Tibial nerve (tissue), 4 donors: ENCODE measurements at regions not wholly inside any gene's neighbourhood (a gene's known extent, or its start where the extent isn't known, plus 50 kb on each side); places are given as distances from the start of the nearest gene placed in this dataset.
"Not testable (repeated sequence)": the region's sequence is repeated elsewhere in the genome, so short reads cannot be mapped to it uniquely, and the experiment has no call there.

Experiments used
- EP300 ChIP-seq, 2 donors: sonication (generic); formaldehyde crosslinking; IDR thresholded peaks; one replicate each; pipeline ENCODE4 v1.6.1; 2017; ENCODE audit warnings: antibody characterized with exemption in 2 of 2, mild to moderate bottlenecking in 1 of 2
- POLR2A ChIP-seq, 2 donors: fragments of 450-650 bp; IDR thresholded peaks; one replicate each; pipeline ENCODE4 v1.6.1; 2017; ENCODE audit warnings: antibody characterized with exemption in 2 of 2, mild to moderate bottlenecking in 2 of 2, moderate library complexity in 2 of 2
- TF ChIP-seq, protein P1 (sequence below), 5 experiments: fragments of 200-600 bp in 3 of 5; fragments of 450-650 bp in 2 of 5; sonication (generic) in 3 of 5; IDR thresholded peaks; one replicate each; pipeline ENCODE4 v1.5.1; 2016 to 2019; ENCODE audit warnings: antibody characterized with exemption in 5 of 5, mild to moderate bottlenecking in 3 of 5, moderate library complexity in 2 of 5

DNA sequence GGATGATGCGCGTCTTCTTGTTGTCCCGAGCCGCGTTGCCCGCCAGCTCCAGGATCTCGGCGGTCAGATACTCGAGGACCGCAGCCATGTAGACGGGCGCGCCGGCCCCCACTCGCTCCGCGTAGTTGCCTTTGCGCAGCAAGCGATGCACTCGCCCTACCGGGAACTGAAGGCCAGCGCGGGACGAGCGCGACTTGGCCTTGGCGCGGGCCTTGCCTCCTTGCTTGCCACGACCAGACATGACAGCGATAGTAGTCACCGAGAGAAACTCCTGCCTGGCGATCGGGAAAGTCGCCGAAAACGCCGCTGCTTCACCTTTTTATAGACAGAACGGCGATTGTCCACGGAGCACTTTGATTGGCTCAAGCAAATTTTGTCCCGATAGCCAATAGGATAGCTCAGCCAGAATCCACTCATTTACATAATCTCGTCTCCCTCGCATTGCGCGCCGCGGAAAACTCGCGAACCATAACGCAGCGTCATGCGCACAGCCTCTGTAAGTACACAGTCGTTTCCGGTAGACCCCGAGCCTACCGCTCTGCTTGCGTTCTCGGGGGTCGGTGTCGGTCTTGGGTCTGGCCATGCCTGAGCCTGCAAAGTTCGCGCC is 56.8 kb upstream of the BOLA1 start:
- TF ChIP-seq POLR2A, EP300 (IDR thresholded peaks at IDR 0.05): not testable (repeated sequence)
- TF ChIP-seq, protein P1, sequence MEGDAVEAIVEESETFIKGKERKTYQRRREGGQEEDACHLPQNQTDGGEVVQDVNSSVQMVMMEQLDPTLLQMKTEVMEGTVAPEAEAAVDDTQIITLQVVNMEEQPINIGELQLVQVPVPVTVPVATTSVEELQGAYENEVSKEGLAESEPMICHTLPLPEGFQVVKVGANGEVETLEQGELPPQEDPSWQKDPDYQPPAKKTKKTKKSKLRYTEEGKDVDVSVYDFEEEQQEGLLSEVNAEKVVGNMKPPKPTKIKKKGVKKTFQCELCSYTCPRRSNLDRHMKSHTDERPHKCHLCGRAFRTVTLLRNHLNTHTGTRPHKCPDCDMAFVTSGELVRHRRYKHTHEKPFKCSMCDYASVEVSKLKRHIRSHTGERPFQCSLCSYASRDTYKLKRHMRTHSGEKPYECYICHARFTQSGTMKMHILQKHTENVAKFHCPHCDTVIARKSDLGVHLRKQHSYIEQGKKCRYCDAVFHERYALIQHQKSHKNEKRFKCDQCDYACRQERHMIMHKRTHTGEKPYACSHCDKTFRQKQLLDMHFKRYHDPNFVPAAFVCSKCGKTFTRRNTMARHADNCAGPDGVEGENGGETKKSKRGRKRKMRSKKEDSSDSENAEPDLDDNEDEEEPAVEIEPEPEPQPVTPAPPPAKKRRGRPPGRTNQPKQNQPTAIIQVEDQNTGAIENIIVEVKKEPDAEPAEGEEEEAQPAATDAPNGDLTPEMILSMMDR (IDR thresholded peaks at IDR 0.05), result not testable (repeated sequence)
